CD4-positive, alpha-beta T cell treated with Interleukin-15 for 4 hours (primary cell): ENCODE measurements at regions not wholly inside any gene's neighbourhood (a gene's known extent, or its start where the extent isn't known, plus 50 kb on each side); places are given as distances from the start of the nearest gene placed in this dataset.

Source experiments
- DNase-seq: peaks from one replicate; pipeline ENCODE4 v3.0.0-alpha.2; 2020; ENCODE audit warnings: low spot score

GRCh38 chr15:36356466-36356865, 223.0 kb upstream of the CDIN1 start:
- DNase-seq, result no peak

- DNase-seq, result no peak
Measured at GRCh38 chr15:36356978-36357601, 222.3 kb upstream of the CDIN1 start.

- DNase-seq, result no peak
Measured at GRCh38 chr15:36358094-36358493, 221.3 kb upstream of the CDIN1 start.

GRCh38 chr15:36358523-36358922, 220.9 kb upstream of the CDIN1 start:
- no peak for DNase-seq

DNA sequence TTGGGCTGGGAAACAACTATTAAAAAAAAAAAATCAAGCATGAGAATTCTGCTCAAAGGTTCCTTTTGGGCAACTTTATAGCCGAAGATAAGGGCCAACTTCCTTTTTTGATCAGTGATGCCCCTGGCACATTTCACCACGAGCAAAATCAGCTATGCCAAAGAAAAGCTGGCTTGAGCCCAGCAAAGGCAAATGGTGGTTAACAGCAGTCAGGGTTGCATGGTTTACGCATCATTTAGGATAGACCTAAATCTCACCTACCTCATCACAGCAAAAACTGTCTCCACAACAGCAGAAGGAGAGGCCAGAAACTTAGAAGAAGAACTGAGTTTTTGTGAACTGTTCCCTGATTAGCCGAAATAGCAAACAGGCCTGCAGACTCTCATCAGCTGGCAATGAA, 220.1 kb upstream of the CDIN1 start:
- DNase-seq, result no peak

DNA sequence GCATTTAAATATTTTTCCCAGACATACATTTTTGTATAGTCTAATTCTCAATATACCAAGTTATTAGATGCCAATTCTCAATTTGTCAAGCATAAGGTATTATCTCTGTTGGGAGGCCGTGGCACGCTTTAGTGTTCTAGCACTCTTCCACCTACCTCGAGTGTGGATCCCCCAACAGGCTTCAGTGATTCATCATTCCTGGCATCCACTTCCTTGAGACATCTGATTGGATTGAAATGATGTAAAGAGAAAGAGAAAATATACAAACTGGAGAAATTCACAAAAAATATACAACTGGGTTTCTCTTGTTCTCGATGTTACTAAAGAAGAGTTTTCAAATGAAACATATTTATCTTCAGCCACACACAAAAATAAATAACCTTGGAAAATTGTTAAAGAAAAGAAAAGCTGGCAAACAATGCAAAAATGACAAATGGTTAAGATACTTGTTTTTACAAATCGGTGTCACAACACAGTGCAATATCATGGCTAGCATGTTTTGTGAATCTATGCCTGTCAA, 218.0 kb upstream of the CDIN1 start:
- DNase-seq, result no peak

DNA sequence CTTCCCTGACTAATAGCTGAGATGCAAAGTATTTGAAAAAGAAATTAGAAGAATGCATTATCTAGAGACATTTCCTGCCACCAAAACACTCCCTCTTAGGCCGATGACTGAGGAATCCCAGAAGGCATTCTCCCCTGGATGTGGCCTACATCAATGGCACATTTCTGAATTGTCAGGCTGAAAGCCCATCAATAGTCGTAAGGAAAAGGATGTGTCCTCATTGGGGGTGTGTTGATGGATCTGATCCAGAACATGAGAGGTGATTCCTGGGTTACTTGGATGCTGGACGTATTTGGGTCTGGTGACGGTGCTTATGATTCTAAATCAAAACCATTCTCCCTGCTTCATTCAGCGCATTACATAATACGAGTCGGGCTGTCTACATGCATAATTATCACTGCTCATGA, 216.9 kb upstream of the CDIN1 start:
- no peak for DNase-seq

DNA sequence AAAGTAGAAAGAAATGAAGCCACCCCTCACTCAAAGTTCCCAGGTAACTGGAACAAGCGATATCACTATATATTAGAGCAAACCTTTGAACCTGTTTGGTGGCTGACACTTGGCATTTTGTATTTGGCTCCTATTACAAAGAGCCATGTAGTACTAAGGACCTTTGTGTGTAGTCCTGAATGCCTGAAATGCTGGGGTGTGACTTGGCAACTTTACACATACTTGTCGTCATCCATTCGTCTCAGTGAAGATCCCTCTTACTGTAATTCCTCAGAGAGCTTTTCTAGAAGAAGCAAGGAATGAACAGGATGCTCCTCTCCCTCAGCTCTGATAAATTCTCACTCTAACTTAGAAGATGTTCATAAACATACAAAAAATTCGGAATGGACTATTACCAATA, 216.1 kb upstream of the CDIN1 start:
- DNase-seq, result no peak

- no peak for DNase-seq
Measured at GRCh38 chr15:36364377-36364776, 215.0 kb upstream of the CDIN1 start.

- DNase-seq, result no peak
Measured at GRCh38 chr15:36365963-36366362, 213.5 kb upstream of the CDIN1 start.

DNA sequence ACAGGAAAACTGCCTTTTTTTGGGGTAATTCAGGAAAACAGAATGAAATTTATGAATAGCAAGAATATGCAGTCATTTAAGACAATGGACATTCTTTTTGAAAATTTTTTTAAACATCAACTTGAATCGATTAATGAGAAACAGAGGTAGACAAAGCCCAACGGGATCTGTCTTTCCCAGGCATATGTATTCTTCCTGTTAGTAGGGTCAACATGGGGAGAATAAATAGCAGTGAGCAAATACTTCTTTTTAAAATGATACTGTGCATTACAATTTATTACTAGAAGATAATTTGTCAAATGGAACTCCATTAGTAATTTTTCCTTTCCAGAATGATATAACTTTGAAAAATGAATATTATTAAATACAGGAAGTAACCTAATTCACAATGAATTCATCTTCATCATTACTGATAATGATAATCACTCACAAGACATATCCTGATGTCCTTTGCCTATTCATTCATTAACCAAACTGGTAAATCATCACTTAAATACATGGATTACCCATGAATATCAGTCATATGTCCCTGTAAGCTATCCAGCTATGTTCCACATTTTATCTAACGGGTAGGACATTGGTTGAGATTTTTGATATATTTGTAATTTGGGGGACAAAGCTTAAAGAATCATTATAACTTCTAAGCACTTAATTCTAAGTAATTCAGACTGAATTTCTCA, 209.2 kb upstream of the CDIN1 start:
- DNase-seq, result no peak

- no peak for DNase-seq
Measured at GRCh38 chr15:36370731-36371112, 208.7 kb upstream of the CDIN1 start.

DNA sequence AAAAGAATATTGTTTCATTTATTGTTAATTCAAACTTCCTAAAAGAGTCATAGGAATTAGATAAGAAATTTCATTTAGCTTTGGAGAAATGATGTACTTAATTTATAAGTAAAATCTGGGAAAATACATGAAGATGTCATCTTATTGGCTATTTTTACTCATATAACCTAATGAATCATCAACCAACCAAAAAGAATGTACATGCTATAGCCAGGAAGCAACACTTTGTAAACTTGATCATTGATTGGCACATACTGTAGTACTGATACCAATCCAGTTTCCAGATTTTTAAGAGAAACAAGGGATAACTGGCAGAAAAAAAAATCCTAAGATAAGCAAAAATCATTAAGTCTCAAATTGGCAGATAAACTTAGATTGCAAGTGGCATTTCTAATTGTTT, 207.9 kb upstream of the CDIN1 start:
- DNase-seq, result no peak

- no peak for DNase-seq
Measured at GRCh38 chr15:36372968-36373367, 206.5 kb upstream of the CDIN1 start.

GRCh38 chr15:36373550-36373949, 205.9 kb upstream of the CDIN1 start:
- no peak for DNase-seq

DNA sequence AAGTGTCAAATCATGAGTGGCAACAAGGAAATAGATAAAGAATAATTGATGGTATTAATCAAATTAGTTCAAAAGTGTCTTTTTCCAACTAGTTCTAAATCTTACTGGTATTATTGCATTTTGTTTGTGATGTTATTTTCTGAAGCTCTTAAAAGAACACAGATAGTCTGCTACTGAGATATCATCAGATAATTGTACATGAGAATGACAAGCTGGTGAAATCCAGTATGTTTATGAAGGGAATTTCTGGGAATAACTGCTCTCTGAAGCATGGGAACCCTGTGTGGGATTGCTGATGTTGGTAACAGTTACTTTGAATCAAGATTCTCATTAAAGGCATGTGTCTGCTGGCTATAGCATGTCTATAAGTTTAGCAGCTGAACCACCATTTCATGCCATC, 190.3 kb upstream of the CDIN1 start:
- no peak for DNase-seq

DNA sequence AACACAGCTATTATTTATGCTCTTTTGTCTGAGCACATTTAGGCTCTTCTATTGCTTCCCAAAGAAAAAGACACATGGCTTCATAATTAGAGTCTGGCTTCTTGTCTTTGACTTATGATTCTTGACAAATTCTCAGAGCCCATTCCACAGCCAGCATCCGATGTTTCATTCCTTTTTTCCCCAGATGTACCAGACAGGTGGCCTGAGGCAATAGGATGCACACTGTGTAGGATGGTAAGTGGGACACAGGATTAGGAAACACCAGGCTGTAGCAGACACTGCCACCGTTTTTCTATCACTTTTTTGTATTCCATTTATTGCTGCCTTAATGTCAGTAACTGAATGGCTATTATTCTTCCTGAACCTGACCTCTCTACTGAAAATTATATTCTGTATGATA, 188.9 kb upstream of the CDIN1 start:
- no peak for DNase-seq

- DNase-seq, result no peak
Measured at GRCh38 chr15:36392676-36393266, 186.7 kb upstream of the CDIN1 start.

DNA sequence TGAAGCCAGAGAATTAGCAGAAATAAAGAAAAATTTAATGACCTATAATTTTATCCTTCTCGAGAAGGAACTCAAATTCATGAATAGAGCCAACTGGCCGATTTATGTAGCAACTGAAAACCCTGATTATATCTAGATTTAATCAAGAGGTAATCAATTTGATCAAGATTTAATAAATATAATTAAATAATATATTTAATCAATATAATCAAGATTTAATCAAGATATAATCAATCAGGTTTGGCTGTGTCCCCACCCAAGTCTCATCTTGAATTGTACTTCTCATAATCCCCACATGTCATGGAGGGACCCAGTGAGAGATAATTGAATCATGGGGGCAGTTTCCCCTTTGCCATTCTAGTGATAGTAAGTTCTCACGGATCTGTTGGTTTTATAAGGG, 181.2 kb upstream of the CDIN1 start:
- no peak for DNase-seq

DNA sequence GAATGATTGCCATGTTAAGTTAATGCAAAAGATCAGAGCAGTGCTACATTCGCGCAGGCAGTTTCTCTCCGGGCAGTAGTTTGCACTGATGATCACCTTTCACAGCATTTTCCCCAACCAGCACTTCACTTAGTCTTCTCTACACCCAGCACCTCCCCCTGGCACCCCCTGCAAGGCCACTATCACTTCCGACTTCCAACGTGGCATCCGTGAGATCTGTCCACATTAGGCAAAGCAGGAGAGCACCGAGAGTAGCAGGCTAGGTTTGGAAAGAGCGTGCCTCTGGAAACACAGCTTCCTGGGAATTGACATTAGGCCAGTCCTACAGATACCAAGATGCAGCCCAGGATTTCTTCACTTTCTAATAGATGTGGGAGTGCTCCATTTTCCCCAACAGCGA, 180.2 kb upstream of the CDIN1 start:
- no peak for DNase-seq

GRCh38 chr15:36400936-36401585, 178.4 kb upstream of the CDIN1 start:
- DNase-seq, result no peak

DNA sequence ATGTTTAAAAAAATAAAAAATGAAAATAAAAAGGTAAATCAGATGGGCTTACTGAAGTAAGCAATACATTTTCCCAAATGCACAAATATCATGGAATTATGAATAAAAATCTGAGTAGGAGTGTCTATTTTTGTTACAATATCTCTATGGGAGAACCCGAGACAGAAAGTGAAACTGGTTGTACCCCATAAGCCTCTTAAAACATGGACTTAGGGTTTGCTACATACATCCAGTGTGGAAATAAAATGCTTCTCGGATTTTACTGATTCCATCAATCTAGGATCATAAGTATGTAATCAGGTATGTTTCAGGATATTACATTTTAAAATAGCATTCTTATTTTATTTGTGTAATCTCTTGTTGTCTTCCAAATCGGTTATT, 177.8 kb upstream of the CDIN1 start:
- DNase-seq, result no peak

GRCh38 chr15:36403351-36403750, 176.1 kb upstream of the CDIN1 start:
- DNase-seq, result no peak
